ENCODE measurements at regions not wholly inside any gene's neighbourhood (a gene's known extent, or its start where the extent isn't known, plus 50 kb on each side); places are given as distances from the start of the nearest gene placed in this dataset.
"Not testable (repeated sequence)": the region's sequence is repeated elsewhere in the genome, so short reads cannot be mapped to it uniquely, and the experiment has no call there.

DNA sequence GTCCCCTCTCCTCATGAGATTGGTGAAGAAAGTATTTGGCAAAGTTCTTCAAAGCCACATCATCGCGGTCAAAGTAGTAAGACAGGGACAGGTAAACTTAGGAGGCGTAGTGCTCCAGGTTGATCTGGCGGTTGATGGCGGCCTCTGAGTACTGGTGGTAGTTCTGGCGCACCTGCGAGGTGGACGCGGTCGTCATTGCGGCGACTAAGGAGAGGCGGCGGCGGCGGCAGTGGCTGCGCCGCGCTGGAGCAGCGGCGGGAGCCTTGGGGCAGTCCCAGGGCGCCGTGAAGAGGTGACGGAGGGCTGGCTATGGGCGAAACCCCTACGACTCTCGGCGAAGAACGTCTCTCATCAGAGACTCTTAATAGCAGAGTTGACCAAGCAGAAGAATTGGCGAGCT lies 107.2 kb upstream of the UBE2E3 start:
- Histone ChIP-seq H2BK5ac (ENCODE audit: insufficient read length, low read length) (no peak overlapping the region), H4K5ac (ENCODE audit: insufficient read length, low read depth, low read length) (no peak overlapping the region), H3T11ph (ENCODE audit: low read length) (no peak overlapping the region), H3K9me3 (ENCODE audit: control insufficient read depth, low read depth, low read length) (no peaks in the 10 kb centered on the region), H2BK15ac (ENCODE audit: low read depth, low read length) (no peak overlapping the region), H4K20me1 (ENCODE audit: control insufficient read depth, insufficient read depth, insufficient read length) (no peaks in the 10 kb centered on the region), H3K23ac (ENCODE audit: insufficient read length, low read depth, low read length) (no peak overlapping the region), H4K8ac (replicated peaks; ENCODE audit: insufficient read length, low read depth, low read length) (no peak overlapping the region), H3K79me2 (ENCODE audit: insufficient read depth, low read length) (no peaks in the 10 kb centered on the region), H3K4me1 (ENCODE audit: insufficient read depth, low read length) (no peaks in the 10 kb centered on the region), H3K9ac (ENCODE audit: extremely low read depth, insufficient read length, low read length) (no peak overlapping the region), H4K91ac (ENCODE audit: insufficient read length, low read depth, low read length) (no peak overlapping the region), H3K27me3 (ENCODE audit: insufficient read depth, low read length) (no peaks in the 10 kb centered on the region), H3K56ac (ENCODE audit: insufficient read length, low read depth, low read length) (no peak overlapping the region), H3K27ac (ENCODE audit: insufficient read length, low read depth, low read length) (no peak overlapping the region), H2BK120ac (ENCODE audit: low read depth, low read length, poor library complexity, severe bottlenecking) (no peak overlapping the region), H3K4ac (ENCODE audit: low read depth, low read length) (no peak overlapping the region), H2BK20ac (ENCODE audit: low read depth, low read length, poor library complexity, severe bottlenecking) (no peak overlapping the region), H2AFZ (ENCODE audit: low read length) (no peak overlapping the region), H3K23me2 (ENCODE audit: insufficient read length, low read depth, low read length, poor library complexity, severe bottlenecking) (no peaks in the 10 kb centered on the region), H2BK12ac (ENCODE audit: insufficient read length, low read depth, low read length) (no peak overlapping the region), H3K18ac (ENCODE audit: insufficient read length, low read depth, low read length) (no peak overlapping the region), H3K4me2 (ENCODE audit: insufficient read depth, insufficient read length, low read length) (no peak overlapping the region), H3K14ac (ENCODE audit: insufficient read depth, low read length) (no peak overlapping the region), H2AK5ac (ENCODE audit: insufficient read length, low read length) (no peak overlapping the region), H3K79me1 (ENCODE audit: insufficient read depth, low read depth, low read length, poor library complexity, severe bottlenecking) (no peaks in the 10 kb centered on the region)
- H3K36me3 Mint-ChIP-seq (ENCODE audit: insufficient read depth in 1 of 3, low read depth in 3 of 3) = no peaks in the 10 kb centered on the region
- no peaks in the 10 kb centered on the region for H3K4me1 Mint-ChIP-seq
- WGBS (ENCODE audit: extremely low coverage, insufficient read length, low lambda C conversion rate) = no CpG with 5 or more reads among the region's 30 CpGs
- H3K9me3 Mint-ChIP-seq = peaks cover 0 to 6% of the 10 kb centered on the region in 2 experiments; a peak in 3 of 5 replicates
- no peaks in the 10 kb centered on the region for H3K27me3 Mint-ChIP-seq (ENCODE audit: low read depth)
- no peak for DNase-seq
- TF ChIP-seq, protein P1, sequence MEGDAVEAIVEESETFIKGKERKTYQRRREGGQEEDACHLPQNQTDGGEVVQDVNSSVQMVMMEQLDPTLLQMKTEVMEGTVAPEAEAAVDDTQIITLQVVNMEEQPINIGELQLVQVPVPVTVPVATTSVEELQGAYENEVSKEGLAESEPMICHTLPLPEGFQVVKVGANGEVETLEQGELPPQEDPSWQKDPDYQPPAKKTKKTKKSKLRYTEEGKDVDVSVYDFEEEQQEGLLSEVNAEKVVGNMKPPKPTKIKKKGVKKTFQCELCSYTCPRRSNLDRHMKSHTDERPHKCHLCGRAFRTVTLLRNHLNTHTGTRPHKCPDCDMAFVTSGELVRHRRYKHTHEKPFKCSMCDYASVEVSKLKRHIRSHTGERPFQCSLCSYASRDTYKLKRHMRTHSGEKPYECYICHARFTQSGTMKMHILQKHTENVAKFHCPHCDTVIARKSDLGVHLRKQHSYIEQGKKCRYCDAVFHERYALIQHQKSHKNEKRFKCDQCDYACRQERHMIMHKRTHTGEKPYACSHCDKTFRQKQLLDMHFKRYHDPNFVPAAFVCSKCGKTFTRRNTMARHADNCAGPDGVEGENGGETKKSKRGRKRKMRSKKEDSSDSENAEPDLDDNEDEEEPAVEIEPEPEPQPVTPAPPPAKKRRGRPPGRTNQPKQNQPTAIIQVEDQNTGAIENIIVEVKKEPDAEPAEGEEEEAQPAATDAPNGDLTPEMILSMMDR (conservative IDR thresholded peaks at IDR 0.05) = no peak
- H3K27ac Mint-ChIP-seq = no peak overlapping the region
- no peak overlapping the region for H3K4me3 Mint-ChIP-seq

DNA sequence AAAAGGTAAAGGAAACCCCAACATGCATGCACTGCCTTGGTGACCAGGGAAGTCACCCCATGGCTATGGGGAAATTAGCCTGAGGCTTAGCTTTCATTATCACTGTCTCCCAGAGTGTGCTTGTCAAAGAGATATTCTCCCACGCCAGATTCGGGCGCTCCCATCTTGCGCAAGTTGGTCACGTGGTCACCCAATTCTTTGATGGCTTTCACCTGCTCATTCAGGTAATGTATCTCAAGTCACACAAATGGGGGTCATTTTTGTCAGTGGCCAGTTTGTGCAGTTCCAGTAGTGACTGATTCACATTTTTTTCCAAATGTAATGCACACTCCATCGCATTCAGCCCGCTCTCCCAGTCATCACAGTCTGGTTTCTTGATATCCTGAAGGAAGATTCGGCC lies 107.6 kb upstream of the UBE2E3 start:
- H2BK5ac ChIP-seq (ENCODE audit: insufficient read length, low read length); H2AK5ac ChIP-seq (ENCODE audit: insufficient read length, low read length); H4K5ac ChIP-seq (ENCODE audit: insufficient read length, low read depth, low read length); H3K4me2 ChIP-seq (ENCODE audit: insufficient read depth, insufficient read length, low read length); H3K14ac ChIP-seq (ENCODE audit: insufficient read depth, low read length); H3K9me3 Mint-ChIP-seq; H3K23ac ChIP-seq (ENCODE audit: insufficient read length, low read depth, low read length); H3K56ac ChIP-seq (ENCODE audit: insufficient read length, low read depth, low read length); H3K18ac ChIP-seq (ENCODE audit: insufficient read length, low read depth, low read length); H3T11ph ChIP-seq (ENCODE audit: low read length); H3K9ac ChIP-seq (ENCODE audit: extremely low read depth, insufficient read length, low read length); H2BK15ac ChIP-seq (ENCODE audit: low read depth, low read length); H3K4ac ChIP-seq (ENCODE audit: low read depth, low read length); H3K27ac ChIP-seq (ENCODE audit: insufficient read length, low read depth, low read length); H3K4me1 Mint-ChIP-seq; H3K27ac Mint-ChIP-seq; H3K23me2 ChIP-seq (ENCODE audit: insufficient read length, low read depth, low read length, poor library complexity, severe bottlenecking); H3K9me3 ChIP-seq (ENCODE audit: control insufficient read depth, low read depth, low read length); H3K79me2 ChIP-seq (ENCODE audit: insufficient read depth, low read length); H3K4me3 Mint-ChIP-seq; H4K91ac ChIP-seq (ENCODE audit: insufficient read length, low read depth, low read length); DNase-seq; H3K27me3 Mint-ChIP-seq (ENCODE audit: low read depth); H4K8ac ChIP-seq (replicated peaks; ENCODE audit: insufficient read length, low read depth, low read length); H4K20me1 ChIP-seq (ENCODE audit: control insufficient read depth, insufficient read depth, insufficient read length); H3K4me1 ChIP-seq (ENCODE audit: insufficient read depth, low read length); H2BK120ac ChIP-seq (ENCODE audit: low read depth, low read length, poor library complexity, severe bottlenecking); H2BK12ac ChIP-seq (ENCODE audit: insufficient read length, low read depth, low read length); H2AFZ ChIP-seq (ENCODE audit: low read length); H3K79me1 ChIP-seq (ENCODE audit: insufficient read depth, low read depth, low read length, poor library complexity, severe bottlenecking); H2BK20ac ChIP-seq (ENCODE audit: low read depth, low read length, poor library complexity, severe bottlenecking); H3K36me3 Mint-ChIP-seq (ENCODE audit: insufficient read depth in 1 of 3, low read depth in 3 of 3); H3K27me3 ChIP-seq (ENCODE audit: insufficient read depth, low read length): not testable (repeated sequence)
- WGBS (ENCODE audit: extremely low coverage, insufficient read length, low lambda C conversion rate) = no CpG with 5 or more reads among the region's 8 CpGs

All from H9 (cell line).